NK-92 treated with Interleukin-12 subunit alpha and Interleukin-12 subunit beta, amount 100 ng/mL, for 24 hours (cell line): ENCODE measurements at regions not wholly inside any gene's neighbourhood (a gene's known extent, or its start where the extent isn't known, plus 50 kb on each side); places are given as distances from the start of the nearest gene placed in this dataset.

Experiments used
- DNase-seq: peaks from one replicate; lab custom pipeline; 2025; lab: John Stamatoyannopoulos, UW

DNA sequence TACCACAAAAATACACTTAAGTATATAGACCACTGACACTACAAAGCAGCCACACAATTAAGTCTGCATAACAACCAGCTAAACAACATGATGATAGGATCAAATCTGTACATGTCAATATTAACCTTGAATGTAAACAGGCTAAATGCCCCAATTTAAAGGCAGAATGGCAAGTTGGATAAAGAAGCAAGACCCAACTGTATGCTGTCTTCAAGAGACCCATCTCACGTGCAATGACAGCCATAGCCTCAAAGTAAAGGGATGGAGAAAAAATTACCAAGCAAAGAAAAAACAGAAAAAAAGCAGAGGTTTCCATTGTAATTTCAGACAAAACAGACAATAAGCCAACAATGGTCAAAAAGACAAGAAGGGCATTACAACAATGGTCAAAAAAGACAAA lies 77.3 kb upstream of the APC start:
- no peak for DNase-seq

DNA sequence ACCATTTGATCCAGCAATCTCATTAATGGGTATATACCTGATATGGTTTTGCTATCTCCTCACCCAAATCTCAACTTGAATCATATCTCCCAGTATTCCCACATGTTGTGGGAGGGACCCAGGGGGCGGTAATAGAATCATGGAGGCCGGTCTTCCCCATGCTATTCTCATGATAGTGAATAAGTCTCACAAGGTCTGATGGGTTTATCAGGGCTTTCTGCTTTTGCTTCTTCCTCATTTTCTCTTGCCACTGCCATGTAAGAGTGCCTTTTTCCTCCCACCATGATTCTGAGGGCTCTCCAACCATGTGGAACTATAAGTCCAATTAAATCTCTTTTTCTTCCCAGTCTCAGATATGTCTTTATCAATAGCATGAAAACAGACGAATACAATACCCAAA lies 74.5 kb upstream of the APC start:
- no peak for DNase-seq

DNA sequence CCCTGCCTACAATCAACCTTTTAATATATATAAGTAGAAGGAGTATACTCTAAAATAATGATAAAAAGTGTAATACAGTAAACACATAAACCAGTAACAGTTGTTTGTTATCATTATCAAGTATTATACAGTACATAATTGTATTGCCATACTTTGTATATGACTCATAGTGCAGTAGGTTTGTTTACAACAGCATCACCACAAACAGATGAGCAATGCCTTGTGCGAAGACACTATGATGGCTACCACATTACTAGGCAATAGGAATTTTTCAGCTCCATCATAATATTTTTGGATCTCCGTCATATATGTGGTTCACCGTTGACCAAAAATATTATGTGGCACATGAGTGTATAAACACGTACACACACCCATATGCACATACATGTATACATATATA lies 69.7 kb upstream of the APC start:
- no peak for DNase-seq

DNA sequence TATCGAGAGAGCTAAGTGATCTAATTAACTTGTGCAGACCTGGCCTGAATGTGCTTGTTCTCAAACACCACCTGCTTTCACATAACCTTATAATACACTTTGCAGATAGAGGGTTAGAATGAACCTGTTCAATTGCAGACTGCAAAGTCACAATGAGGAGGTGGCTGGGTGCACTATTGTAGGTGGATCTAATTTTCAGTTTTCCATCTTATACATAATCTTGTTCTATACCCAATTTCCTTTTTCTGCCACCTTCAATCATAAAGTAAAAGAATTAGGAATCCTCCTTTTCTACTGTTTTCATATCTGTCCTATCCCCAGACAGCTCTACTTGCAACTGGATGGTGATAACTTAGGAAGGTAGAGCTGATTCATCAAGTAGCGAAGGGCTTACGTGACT lies 68.8 kb upstream of the APC start:
- no peak for DNase-seq

DNA sequence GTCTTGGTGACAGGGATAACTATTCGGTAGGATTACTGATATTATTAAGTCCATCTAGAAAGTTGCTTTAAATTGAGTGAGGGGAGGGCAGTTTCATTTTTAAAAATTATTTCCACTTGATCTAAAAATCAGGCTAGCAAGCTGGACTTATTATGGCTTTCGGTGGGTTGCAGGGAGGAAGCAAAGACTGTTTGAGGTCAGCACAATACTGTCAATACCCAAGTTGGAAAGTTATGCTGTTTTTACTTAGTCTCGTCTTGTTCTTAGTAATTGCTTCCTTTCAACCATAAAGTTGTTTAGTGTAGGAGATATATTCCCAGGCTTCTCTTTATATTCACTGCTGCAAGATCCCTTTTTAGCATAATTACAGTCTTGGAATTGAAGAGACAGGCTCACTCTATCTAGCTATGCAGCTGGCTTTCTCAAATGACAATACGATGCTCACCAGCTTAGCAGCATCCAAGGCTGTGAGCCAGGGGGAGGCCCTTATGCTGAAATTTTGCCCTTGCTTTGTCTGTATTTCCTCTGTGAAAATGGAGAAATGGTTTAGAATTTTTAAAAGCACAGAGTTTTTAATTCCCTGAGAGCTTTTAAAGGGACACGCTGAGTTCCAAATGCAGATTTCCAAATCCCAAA lies 68.2 kb upstream of the APC start:
- DNase-seq = no peak

DNA sequence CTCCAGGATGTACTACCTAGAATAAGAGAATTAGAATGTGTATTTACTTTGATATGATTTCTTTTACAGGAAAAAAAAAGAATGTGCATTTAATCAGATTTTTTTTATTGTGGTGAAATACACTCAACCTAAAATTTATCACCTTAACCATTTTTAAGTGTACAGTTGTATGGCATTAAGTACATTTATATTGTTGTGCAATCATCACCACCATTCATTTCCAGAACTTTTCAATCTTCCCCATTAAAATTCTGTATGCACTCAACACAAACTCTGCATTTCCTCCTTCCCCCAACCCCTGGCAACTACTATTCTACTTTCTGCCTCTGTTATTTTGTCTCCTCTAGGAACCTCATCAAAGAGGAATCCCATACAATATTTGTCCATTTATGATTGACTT lies 66.0 kb upstream of the APC start:
- no peak for DNase-seq

DNA sequence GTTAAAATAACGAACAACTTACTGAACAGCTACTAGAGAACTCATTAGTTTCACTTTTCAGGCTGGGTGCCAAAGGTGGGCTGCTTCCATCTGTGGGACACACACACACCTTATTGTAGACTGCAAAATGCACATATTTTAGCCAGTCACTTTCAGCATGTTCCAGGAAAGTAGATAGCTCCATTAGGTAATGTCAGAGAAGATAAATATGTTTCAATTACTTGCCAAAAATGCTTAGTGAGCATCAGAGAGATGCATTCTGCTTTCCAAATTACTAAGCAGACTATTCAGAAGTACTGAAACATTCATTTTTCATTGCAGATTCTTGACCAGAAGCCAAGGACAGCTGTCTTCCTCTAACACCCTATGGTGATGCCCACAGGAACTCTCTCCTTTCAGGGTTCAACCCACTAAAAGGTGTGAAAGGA lies 56.2 kb upstream of the APC start:
- no peak for DNase-seq

DNA sequence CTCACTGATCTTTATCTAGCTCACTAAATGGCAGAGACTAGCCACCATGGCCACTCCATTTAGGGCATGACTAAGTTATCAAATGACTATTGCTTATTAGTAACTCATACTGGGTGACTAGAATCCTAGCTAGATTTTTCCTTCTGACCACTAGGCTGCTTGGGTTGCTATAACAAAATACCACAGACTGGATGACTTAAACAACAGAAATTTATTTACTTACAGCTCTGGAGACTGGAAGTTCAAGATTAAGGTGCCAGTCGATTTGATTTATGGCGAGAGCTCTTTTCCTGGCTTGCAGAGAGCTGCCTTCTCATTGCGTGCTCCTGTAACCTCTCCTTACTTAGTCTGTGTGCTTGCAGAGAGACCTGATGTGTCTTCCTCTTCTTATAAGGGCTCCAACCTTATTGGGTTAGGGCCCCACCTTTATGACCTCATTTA lies 55.0 kb upstream of the APC start:
- DNase-seq = no peak

DNA sequence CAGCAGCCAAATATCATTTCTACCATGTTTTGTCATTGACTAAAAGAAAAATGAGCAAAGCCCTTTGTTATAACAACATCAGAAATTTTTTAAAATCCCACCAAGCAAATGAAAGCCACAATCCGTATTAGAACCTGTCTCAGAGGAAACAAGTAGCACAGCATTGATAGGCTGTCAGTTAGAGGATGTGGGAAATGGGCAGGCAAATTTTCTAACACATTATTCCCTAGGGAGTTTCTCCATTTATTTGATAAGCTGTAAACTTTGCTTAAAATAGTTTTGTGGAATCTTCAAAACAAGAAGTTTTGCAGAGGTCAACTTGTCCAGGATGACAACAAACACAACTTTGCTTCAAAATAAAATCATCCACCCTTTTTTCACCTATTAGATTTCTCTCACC lies 53.6 kb upstream of the APC start:
- no peak for DNase-seq

DNA sequence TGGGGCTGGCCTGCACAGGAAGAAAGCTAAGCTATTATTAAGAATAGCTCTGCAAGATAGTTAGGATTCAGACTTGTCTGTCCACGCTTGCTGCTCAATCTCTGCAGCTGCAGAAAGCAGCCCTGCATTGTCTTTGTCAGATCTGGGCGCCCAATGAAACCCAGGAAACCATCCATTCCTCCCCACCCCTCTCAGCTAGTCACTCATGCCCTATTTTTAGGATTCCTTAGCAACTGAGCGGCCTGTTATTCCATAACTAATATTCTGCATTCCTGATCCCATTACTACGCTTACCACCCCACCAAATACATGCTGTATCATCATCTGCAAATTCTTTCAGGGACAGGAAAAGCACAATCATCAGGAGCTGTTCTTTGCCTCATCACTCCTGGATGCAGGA lies 52.9 kb upstream of the APC start:
- DNase-seq = no peak

DNA sequence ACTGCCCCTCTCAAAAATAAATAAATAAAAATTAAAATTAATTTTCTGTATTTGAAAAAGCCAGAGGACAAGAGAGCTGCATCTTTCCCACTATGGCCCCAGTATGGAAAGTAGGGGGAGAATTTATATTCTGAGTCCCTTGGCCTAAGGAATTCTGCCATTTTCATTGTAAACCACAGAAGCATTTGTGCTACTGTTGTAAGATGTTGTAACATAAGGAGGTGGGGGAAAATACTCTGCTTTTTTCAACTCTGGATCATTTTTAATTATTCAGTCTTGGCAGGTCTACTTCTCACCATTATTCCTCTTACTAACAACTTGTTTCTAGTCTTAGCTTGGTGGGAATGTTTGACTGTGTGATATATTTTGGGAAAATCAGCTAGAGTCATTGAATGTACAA lies 52.3 kb upstream of the APC start:
- no peak for DNase-seq

DNA sequence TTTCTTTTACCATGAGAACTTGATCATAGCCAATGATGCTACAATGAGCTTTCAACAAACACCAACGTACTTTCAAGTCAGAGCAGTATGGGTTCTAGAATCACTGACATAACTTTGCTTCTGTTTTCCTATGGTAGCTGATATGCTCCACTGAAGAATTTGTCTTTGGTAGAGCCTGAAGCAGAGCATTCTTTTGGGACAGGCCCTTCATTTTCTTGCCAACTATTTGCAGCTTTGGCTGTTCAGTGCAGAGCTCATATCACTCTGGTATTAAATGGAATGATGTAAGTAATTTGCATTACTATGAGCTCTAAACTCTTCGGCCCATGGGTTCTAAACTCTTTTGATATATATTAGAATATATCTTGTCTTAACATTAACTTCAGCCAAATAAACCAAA lies 51.8 kb upstream of the APC start:
- DNase-seq = no peak

DNA sequence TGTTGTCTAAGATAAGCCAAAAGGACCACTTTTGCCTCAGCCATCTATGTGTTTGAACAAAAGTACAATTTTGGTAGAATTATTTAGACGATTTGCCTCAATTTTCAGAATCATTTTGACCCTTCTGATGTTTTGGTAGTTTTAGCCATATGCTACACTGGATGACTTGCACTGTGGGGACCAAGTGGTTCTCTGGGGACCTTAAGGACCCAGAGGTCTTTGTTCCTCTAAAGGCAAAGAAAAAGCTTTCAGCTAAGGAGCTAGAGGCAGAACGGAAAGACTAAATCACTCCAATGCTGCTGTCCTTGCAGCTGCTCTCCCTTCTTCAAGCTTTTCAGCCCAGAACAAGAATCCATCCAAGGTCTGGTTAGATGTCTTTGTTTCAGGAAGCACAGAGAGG lies 51.0 kb upstream of the APC start:
- no peak for DNase-seq

DNA sequence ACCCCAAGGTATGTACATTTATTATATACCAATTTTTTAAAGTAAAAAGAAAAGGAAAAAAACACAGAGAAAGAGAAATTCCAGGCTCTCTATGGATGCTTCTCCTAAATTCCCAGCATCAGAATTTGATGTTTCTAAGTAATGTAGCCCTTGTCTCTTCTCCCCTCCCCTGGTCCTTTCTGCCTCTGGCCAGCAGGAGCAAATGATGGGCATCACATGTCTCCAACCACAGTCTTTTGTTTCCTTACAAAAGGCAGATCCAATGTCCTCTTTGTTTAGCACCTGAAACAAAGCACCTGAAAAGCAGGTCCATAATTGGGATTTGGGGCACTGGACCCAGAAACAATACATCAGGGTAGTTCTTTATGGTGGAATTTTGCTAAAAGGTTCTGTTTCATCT lies 50.4 kb upstream of the APC start:
- DNase-seq = no peak
